K562 (cell line): ENCODE measurements at regions not wholly inside any gene's neighbourhood (a gene's known extent, or its start where the extent isn't known, plus 50 kb on each side); places are given as distances from the start of the nearest gene placed in this dataset.

ENCODE experiments used
- ATAC-seq: fragments of 200-7000 bp; cut with Tn5 transposase; 3 replicates; pipeline ENCODE4 v1.9.1; 2020; ENCODE audit warnings: moderate library complexity
- BruUV-seq: library from RNA; stranded (reverse); fragments of 400-500 nt; replicated peaks from 2 replicates; lab custom pipeline; 2021; lab: Mats Ljungman, UMichigan
- CTCF ChIA-PET: fragments of 300-600 bp; formaldehyde crosslinking; extraction: SDS; loops from one replicate; lab custom pipeline; 2021; ENCODE audit warnings: low intra/inter-chr PET ratio; lab: Yijun Ruan, JAX
- POLR2A ChIA-PET: fragments of 300-600, 350-650 bp; sonication (Branson Sonifier 250); formaldehyde crosslinking; extraction: SDS; loops from one replicate; lab custom pipeline; 2021; ENCODE audit warnings: antibody characterized with exemption, inconsistent platforms; lab: Yijun Ruan, JAX
- DNase-seq, 4 experiments: peaks; one replicate each; pipeline versions ENCODE4 v3.0.0 to v3.0.0-alpha.2; 2011 to 2018; ENCODE audit warnings: low spot score in 3 of 4, mixed read lengths in 3 of 4; ENCODE audit errors: extremely low read depth in 1 of 4
- FAIRE-seq: peaks from 2 replicates; lab custom pipeline; 2011; peaks lifted over from hg19 to GRCh38; lab: Jason Lieb, UNC
- H2AFZ ChIP-seq: 2 replicates; pipeline ENCODE4 v1.6.0; 2011; ENCODE audit warnings: low read depth, low read length, control low read depth, inconsistent platforms
- H3K27ac ChIP-seq: fragments of 200-600 bp; 3 replicates; pipeline ENCODE4 v1.8.0; 2011; ENCODE audit warnings: low read depth, mild to moderate bottlenecking, control low read depth, inconsistent platforms, low read length, moderate library complexity, mixed read lengths; ENCODE audit errors: extremely low read depth
- H3K27me3 ChIP-seq, 2 experiments: fragments of 300-600 bp in 1 of 2; 2 replicates in 1 of 2; 3 replicates in 1 of 2; pipeline versions ENCODE4 v1.6.0 to v1.8.0; 2011; ENCODE audit warnings: inconsistent platforms in 2 of 2, low read length in 2 of 2, mild to moderate bottlenecking in 1 of 2, mixed read lengths in 1 of 2, moderate library complexity in 1 of 2; ENCODE audit not compliant: control insufficient read depth in 2 of 2, insufficient read depth in 2 of 2
- H3K36me3 ChIP-seq: fragments of 300-600 bp; 3 replicates; pipeline ENCODE4 v1.8.0; 2011; ENCODE audit warnings: mild to moderate bottlenecking, low read length, inconsistent platforms; ENCODE audit not compliant: control insufficient read depth, insufficient read depth
- H3K4me1 ChIP-seq, 2 experiments: fragments of 200-600 bp in 1 of 2; replicated peaks in 1 of 2; 2 replicates in 1 of 2; 3 replicates in 1 of 2; pipeline versions ENCODE4 v1.5.1 to v1.8.0; 2011; ENCODE audit warnings: inconsistent platforms in 2 of 2, low read length in 2 of 2, mild to moderate bottlenecking in 1 of 2, mixed read lengths in 1 of 2, moderate library complexity in 1 of 2; ENCODE audit not compliant: control insufficient read depth in 2 of 2, insufficient read depth in 2 of 2
- H3K4me2 ChIP-seq: 2 replicates; pipeline ENCODE4 v1.6.1; 2011; ENCODE audit warnings: low read length, control low read depth, inconsistent platforms, mixed read lengths; ENCODE audit not compliant: insufficient read depth
- H3K4me3 ChIP-seq: fragments of 200-600 bp; sonication (generic), shearing (Covaris generic); 2 replicates; pipeline ENCODE4 v1.5.1; 2016; ENCODE audit warnings: control low read depth, inconsistent platforms
- H3K79me2 ChIP-seq: fragments of 200-600 bp; 3 replicates; pipeline ENCODE4 v1.8.0; 2011; ENCODE audit warnings: low read length, inconsistent platforms; ENCODE audit not compliant: control insufficient read depth, insufficient read depth
- H3K9ac ChIP-seq, 2 experiments: 2 replicates each; pipeline versions ENCODE4 v1.6.0 to v1.6.1; 2011; ENCODE audit warnings: low read depth in 2 of 2, low read length in 2 of 2, control low read depth in 1 of 2, inconsistent platforms in 1 of 2, mild to moderate bottlenecking in 1 of 2, mixed read lengths in 1 of 2; ENCODE audit not compliant: insufficient read depth in 1 of 2
- H3K9me1 ChIP-seq: one replicate; pipeline ENCODE4 v1.6.0; 2011; ENCODE audit warnings: inconsistent platforms, mild to moderate bottlenecking, low read length, moderate library complexity; ENCODE audit not compliant: control insufficient read depth, insufficient read depth
- H3K9me3 ChIP-seq: replicated peaks from 2 replicates; pipeline ENCODE4 v1.5.1; 2011; ENCODE audit warnings: low read depth, low read length, inconsistent platforms; ENCODE audit not compliant: control insufficient read depth, insufficient read depth
- H4K20me1 ChIP-seq: replicated peaks from 2 replicates; pipeline ENCODE4 v1.6.1; 2011; ENCODE audit warnings: low read length, inconsistent platforms, mixed read lengths; ENCODE audit not compliant: control insufficient read depth, insufficient read depth
- BMI1 ChIP-seq: fragments of 150-350 bp; IDR thresholded peaks from 2 replicates; pipeline ENCODE4 v1.6.1; 2014; ENCODE audit warnings: low read length
- HOXB6 ChIP-seq: fragments of 250-450 bp; sonication (Bioruptor Pico); IDR thresholded peaks from 2 replicates; pipeline ENCODE4 v1.5.1; 2022; ENCODE audit warnings: mild to moderate bottlenecking, borderline replicate concordance
- KDM1A ChIP-seq, 2 experiments: fragments of 450-650 bp; IDR thresholded peaks; 2 replicates each; pipeline ENCODE4 v1.6.1; 2016; ENCODE audit warnings: mild to moderate bottlenecking in 2 of 2
- MAFF ChIP-seq: IDR thresholded peaks from 2 replicates; pipeline ENCODE4 v1.6.1; 2012; ENCODE audit warnings: low read length, improper control_type of control experiment
- MAFG ChIP-seq: fragments of 450-650 bp; conservative IDR thresholded peaks from 2 replicates; pipeline ENCODE4 v1.6.1; 2016; ENCODE audit warnings: missing genetic modification characterization, missing compliant biosample characterization
- MYNN ChIP-seq, 2 experiments: sonication (generic); formaldehyde crosslinking in 1 of 2; IDR thresholded peaks; 2 replicates each; pipeline versions ENCODE4 v1.5.0 to v1.6.1; 2016 to 2020; ENCODE audit warnings: antibody characterized with exemption in 1 of 2, missing genetic modification reagents in 1 of 2
- POLR3G ChIP-seq: IDR thresholded peaks from 2 replicates; pipeline ENCODE4 v1.6.1; 2011; ENCODE audit not compliant: insufficient read length, insufficient replicate concordance; ENCODE audit errors: extremely low read depth
- RCOR1 ChIP-seq, 2 experiments: IDR thresholded peaks; 2 replicates each; pipeline ENCODE4 v1.6.1; 2012; ENCODE audit warnings: low read depth in 2 of 2, low read length in 2 of 2, borderline replicate concordance in 1 of 2, improper control_type of control experiment in 1 of 2
- RHOXF2B ChIP-seq: fragments of 250-450 bp; sonication (Bioruptor Pico); conservative IDR thresholded peaks from 2 replicates; pipeline ENCODE4 v1.5.1; 2021
- SRSF1 ChIP-seq: fragments of 200-400 bp; formaldehyde crosslinking; IDR thresholded peaks from 2 replicates; pipeline ENCODE4 v1.6.1; 2017; ENCODE audit warnings: mild to moderate bottlenecking, low read depth, low read length, moderate library complexity
- XRCC4 ChIP-seq: IDR thresholded peaks from one replicate; pipeline ENCODE4 v1.6.1; 2011; ENCODE audit not compliant: insufficient read depth, insufficient read length; ENCODE audit errors: extremely low read depth
- ZNF507 ChIP-seq: conservative IDR thresholded peaks from 2 replicates; pipeline ENCODE4 v1.6.1; 2017; ENCODE audit warnings: missing genetic modification characterization, missing compliant biosample characterization
- ZNF75A ChIP-seq: fragments of 450-650 bp; formaldehyde crosslinking; IDR thresholded peaks from 2 replicates; pipeline ENCODE4 v1.4.0; 2020; ENCODE audit warnings: mild to moderate bottlenecking
- WGBS: fragments of 100-300 bp; shearing (Covaris generic); methylation state at CpG from one replicate; pipeline ENCODE4 v1.1.6; 2016; ENCODE audit warnings: low coverage, mixed read lengths; ENCODE audit not compliant: insufficient coverage; ENCODE audit errors: missing lambda C conversion rate; 5-methylcytosine and 5-hydroxymethylcytosine counted together
- in situ Hi-C: fragments of 300-500 bp; cut with MboI; formaldehyde crosslinking; loops from 4 replicates; pipeline ENCODE4 v1.15.0; 2018; ENCODE audit warnings: inconsistent platforms, mixed read lengths
- intact Hi-C: fragments of 100-400 bp; cut with micrococcal nuclease; formaldehyde crosslinking; loops from 2 replicates; pipeline ENCODE4 v1.14.2; 2022
- TF ChIP-seq, protein P1 (sequence below): fragments of 450-650 bp; IDR thresholded peaks from 2 replicates; pipeline ENCODE4 v1.6.1; 2016; ENCODE audit warnings: low read depth, mild to moderate bottlenecking, moderate library complexity

DNA sequence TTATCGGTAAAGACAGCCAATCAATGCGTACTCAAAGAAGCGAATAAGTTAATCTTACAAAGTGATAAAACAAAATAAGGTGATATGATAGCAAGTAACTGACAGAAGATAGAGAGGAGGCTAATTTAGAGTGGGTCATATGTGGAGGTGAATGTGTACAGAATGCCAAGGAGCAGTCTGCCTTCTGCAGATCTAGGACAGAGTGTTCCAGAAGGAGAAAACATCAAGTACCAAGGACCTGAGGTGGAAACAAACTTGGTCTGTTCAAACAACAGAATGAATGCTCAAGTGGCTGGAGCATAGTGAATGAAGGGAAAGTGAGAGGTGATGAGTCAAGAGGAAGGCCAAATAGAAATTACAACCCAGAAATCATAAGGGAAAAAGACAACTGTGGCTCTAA, 170.3 kb upstream of the BMP4 start:
- no peak for ATAC-seq
- H3K27me3 ChIP-seq = no peaks in the 10 kb centered on the region
- ChIA-PET CTCF (no interaction called here), POLR2A (no interaction called here)
- WGBS = 6% methylated on average over 3 of the region's 3 CpGs
- H3K9me3 ChIP-seq = no peaks in the 10 kb centered on the region
- no peak overlapping the region for H2AFZ ChIP-seq
- no peak for DNase-seq
- no peaks in the 10 kb centered on the region for H3K9me1 ChIP-seq
- BruUV-seq = no TSS peak
- intact Hi-C loops = no loop called here
- no peaks in the 10 kb centered on the region for H3K36me3 ChIP-seq
- no peaks in the 10 kb centered on the region for H4K20me1 ChIP-seq
- no peaks in the 10 kb centered on the region for H3K79me2 ChIP-seq
- H3K4me1 ChIP-seq = no peaks in the 10 kb centered on the region
- TF ChIP-seq MAFF (no peak), XRCC4 (no peak), SRSF1 (no peak), RCOR1 (IDR thresholded peaks at IDR 0.05; ENCODE audit: borderline replicate concordance in 1 of 2, low read depth in 2 of 2, low read length in 2 of 2) (no peak), ZNF75A (CRISPR knock-in tag) (no peak), RHOXF2B (CRISPR knock-in tag) (no peak), MAFG (tag) (no peak), KDM1A (IDR thresholded peaks at IDR 0.05) (no peak), HOXB6 (no peak), MYNN (IDR thresholded peaks at IDR 0.05) (no peak), MYNN (CRISPR knock-in tag; IDR thresholded peaks at IDR 0.05) (no peak), POLR3G (no peak), ZNF507 (tag) (no peak), BMI1 (no peak)
- TF ChIP-seq, protein P1, sequence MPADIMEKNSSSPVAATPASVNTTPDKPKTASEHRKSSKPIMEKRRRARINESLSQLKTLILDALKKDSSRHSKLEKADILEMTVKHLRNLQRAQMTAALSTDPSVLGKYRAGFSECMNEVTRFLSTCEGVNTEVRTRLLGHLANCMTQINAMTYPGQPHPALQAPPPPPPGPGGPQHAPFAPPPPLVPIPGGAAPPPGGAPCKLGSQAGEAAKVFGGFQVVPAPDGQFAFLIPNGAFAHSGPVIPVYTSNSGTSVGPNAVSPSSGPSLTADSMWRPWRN = no peak
- H3K27ac ChIP-seq = no peak overlapping the region
- FAIRE-seq = no peak
- no peak overlapping the region for H3K9ac ChIP-seq
- in situ Hi-C loops = no loop called here
- H3K4me3 ChIP-seq = no peak overlapping the region
- H3K4me2 ChIP-seq = no peak overlapping the region
